Neural crest cell (in vitro differentiated cells): ENCODE measurements at regions not wholly inside any gene's neighbourhood (a gene's known extent, or its start where the extent isn't known, plus 50 kb on each side); places are given as distances from the start of the nearest gene placed in this dataset.
"Not testable (repeated sequence)": the region's sequence is repeated elsewhere in the genome, so short reads cannot be mapped to it uniquely, and the experiment has no call there.

Source experiments
- DNase-seq: peaks from one replicate; pipeline ENCODE4 v3.0.0; 2021; ENCODE audit warnings: low read depth, mixed read lengths, low spot score
- H3K27ac Mint-ChIP-seq: one replicate; pipeline ENCODE4 v1.8.0; 2021; ENCODE audit warnings: mild to moderate bottlenecking, mixed read lengths; ENCODE audit not compliant: unreplicated experiment
- H3K27me3 Mint-ChIP-seq: 2 replicates; pipeline ENCODE4 v1.8.0; 2021; ENCODE audit warnings: low read depth, mild to moderate bottlenecking, mixed read lengths
- H3K36me3 Mint-ChIP-seq: 2 replicates; pipeline ENCODE4 v1.8.0; 2021; ENCODE audit warnings: low read depth, mild to moderate bottlenecking, mixed read lengths
- H3K4me1 Mint-ChIP-seq: 2 replicates; pipeline ENCODE4 v1.8.0; 2021; ENCODE audit warnings: mixed read lengths
- H3K4me3 Mint-ChIP-seq: one replicate; pipeline ENCODE4 v1.8.0; 2021; ENCODE audit warnings: mild to moderate bottlenecking, mixed read lengths
- H3K9me3 Mint-ChIP-seq: 2 replicates; pipeline ENCODE4 v1.8.0; 2021; ENCODE audit warnings: mixed read lengths
- TF ChIP-seq, protein P1 (sequence below): fragments of 200-600 bp; sonication (generic); conservative IDR thresholded peaks from 2 replicates; pipeline ENCODE4 v1.5.0; 2021; ENCODE audit warnings: antibody characterized with exemption, mild to moderate bottlenecking

DNA sequence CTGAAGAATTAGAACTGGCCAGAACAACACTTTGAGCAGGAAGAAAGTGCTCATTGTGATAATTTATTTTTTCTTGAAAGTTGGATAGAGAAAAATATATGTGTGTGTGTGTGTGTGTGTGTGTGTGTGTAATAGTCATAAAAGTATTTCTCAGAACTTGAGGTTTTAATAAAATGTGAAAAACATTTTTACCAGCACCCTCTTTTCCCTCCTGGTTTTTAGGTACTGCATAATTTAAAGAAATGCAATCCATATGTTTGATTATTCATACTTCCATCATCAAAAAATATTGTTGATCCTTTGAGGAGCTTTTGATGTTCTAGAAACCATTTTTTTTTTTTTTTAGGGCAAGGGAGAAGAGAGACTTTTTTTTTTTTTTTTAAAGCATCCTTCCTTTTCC, 66.8 kb upstream of the JUN start:
- H3K27me3 Mint-ChIP-seq = no peaks in the 10 kb centered on the region
- no peaks in the 10 kb centered on the region for H3K9me3 Mint-ChIP-seq
- no peak overlapping the region for H3K4me3 Mint-ChIP-seq
- DNase-seq = no peak
- TF ChIP-seq, protein P1, sequence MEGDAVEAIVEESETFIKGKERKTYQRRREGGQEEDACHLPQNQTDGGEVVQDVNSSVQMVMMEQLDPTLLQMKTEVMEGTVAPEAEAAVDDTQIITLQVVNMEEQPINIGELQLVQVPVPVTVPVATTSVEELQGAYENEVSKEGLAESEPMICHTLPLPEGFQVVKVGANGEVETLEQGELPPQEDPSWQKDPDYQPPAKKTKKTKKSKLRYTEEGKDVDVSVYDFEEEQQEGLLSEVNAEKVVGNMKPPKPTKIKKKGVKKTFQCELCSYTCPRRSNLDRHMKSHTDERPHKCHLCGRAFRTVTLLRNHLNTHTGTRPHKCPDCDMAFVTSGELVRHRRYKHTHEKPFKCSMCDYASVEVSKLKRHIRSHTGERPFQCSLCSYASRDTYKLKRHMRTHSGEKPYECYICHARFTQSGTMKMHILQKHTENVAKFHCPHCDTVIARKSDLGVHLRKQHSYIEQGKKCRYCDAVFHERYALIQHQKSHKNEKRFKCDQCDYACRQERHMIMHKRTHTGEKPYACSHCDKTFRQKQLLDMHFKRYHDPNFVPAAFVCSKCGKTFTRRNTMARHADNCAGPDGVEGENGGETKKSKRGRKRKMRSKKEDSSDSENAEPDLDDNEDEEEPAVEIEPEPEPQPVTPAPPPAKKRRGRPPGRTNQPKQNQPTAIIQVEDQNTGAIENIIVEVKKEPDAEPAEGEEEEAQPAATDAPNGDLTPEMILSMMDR = no peak
- H3K36me3 Mint-ChIP-seq = no peaks in the 10 kb centered on the region
- no peak overlapping the region for H3K27ac Mint-ChIP-seq
- H3K4me1 Mint-ChIP-seq = peaks cover 40% of the 10 kb centered on the region

DNA sequence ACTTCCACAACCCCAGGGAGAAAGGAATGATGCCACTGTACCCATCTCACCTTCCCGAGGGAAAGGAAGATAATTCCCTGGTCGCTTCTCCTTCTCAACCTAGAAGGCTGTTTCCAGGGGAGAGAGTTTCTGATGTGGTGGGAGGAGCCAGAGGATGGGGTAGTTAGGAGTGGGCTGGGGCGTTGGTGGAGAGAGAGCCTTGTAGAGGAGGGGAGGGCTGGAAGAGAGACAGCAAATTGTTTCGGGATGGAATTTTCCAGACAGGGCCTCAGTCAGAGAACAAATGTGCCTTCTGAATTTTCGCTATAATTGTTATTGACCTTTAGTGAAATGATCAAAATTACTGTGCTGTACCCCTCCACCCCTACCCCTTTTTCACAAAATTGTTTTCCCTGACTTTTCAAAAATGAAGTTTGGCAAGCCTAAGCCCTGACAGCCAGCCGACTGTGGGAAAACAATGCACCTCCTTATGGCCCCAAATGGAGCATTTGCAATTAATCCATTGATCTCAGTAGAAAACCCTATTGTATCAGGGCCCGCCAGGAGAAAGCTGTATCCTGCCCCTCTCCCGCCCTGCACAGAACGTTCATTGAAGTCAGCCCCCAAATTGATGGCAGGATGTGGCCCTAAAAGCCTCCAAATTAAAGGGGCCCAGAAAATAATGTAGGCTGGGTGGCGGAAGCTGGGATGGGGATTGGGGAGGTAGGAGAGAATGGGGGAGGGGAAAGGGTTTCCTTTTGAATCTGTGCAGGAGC, 69.1 kb upstream of the JUN start:
- no peaks in the 10 kb centered on the region for H3K36me3 Mint-ChIP-seq
- peak; percentile 8 for DNase-seq
- peak overlapping the region; percentile 89 for H3K27ac Mint-ChIP-seq
- TF ChIP-seq, protein P1 = no peak
- no peaks in the 10 kb centered on the region for H3K9me3 Mint-ChIP-seq
- H3K4me3 Mint-ChIP-seq = peak overlapping the region; percentile 57
- no peaks in the 10 kb centered on the region for H3K27me3 Mint-ChIP-seq
- peaks cover 40% of the 10 kb centered on the region for H3K4me1 Mint-ChIP-seq

DNA sequence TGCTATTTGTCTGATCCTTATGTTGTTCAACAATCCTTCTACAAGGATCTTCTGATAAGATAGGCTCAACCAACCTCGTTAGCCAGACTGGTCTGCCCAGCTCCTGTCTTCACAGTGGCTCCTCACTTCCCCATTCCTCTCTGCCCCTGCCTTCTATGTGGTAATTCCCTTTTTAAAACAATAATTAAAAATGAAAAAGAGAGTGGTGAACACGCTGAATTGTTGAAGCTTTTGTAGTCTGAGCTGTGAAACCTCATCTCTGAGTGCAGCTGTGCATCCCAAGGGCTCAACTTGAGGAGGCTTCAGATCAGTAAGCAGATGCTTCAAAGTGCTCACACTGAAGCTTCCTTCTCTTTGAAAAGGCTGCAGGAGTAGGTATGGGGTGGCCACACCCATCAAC, 70.7 kb upstream of the JUN start:
- Mint-ChIP-seq H3K4me1 (peaks cover 41% of the 10 kb centered on the region), H3K27ac (no peak overlapping the region), H3K9me3 (no peaks in the 10 kb centered on the region), H3K36me3 (no peaks in the 10 kb centered on the region), H3K4me3 (no peak overlapping the region), H3K27me3 (no peaks in the 10 kb centered on the region)
- no peak for DNase-seq
- TF ChIP-seq, protein P1 = no peak

DNA sequence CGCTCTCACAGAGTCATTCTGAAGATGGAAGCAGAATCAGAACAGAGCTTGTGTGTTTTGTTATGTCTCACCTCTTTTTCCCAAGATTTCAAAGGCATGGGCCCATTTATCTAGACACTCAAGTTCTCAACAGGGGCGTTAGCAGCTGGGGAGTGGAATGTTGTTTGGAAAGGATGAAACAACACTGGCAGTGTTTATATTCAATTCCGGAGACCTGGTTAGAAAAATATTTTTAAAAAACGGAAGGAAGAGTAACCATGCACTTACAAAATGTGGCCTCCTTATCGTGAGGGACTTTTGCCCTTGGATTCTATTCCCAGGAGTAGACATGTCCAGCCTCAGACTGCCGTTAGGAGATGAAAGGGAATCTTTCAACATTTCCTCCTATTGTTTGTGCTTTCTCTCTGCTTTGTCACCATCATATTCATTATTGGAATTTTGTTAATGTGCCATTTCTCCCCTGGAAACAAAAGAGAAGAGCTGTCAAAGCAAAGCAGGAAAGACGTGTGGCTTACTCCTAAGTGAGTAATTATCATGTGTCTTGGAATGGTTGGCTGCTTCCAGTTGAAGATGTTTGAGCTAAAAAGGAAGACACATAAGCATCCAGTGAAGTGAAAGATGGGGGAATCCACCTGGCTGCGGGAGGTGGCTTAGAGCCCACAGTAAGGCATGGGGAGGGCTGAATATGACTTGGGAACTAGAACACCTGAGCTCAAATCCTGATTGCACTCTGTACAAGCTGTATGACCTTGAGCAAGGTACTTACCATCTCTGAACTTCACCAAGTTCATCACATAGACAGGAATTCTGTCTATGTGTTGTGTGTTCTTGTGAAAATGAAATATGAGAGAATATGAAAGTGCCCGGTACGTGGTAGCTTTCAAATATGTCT, 71.7 kb upstream of the JUN start:
- no peaks in the 10 kb centered on the region for H3K27me3 Mint-ChIP-seq
- H3K9me3 Mint-ChIP-seq = no peaks in the 10 kb centered on the region
- no peak overlapping the region for H3K27ac Mint-ChIP-seq
- no peak for DNase-seq
- TF ChIP-seq, protein P1 = no peak
- H3K4me3 Mint-ChIP-seq = no peak overlapping the region
- peaks cover 46% of the 10 kb centered on the region for H3K4me1 Mint-ChIP-seq
- no peaks in the 10 kb centered on the region for H3K36me3 Mint-ChIP-seq

GRCh38 chr1:58856281-58856680, 72.4 kb upstream of the JUN start:
- not testable (repeated sequence) for DNase-seq, H3K36me3 Mint-ChIP-seq, H3K27me3 Mint-ChIP-seq, H3K27ac Mint-ChIP-seq, H3K9me3 Mint-ChIP-seq, H3K4me3 Mint-ChIP-seq
- H3K4me1 Mint-ChIP-seq = peaks cover 46% of the 10 kb centered on the region
